ENCODE measurements at regions not wholly inside any gene's neighbourhood (a gene's known extent, or its start where the extent isn't known, plus 50 kb on each side); places are given as distances from the start of the nearest gene placed in this dataset.
"Not testable (repeated sequence)": the region's sequence is repeated elsewhere in the genome, so short reads cannot be mapped to it uniquely, and the experiment has no call there.

- DNase-seq: no peak
These were observed 100.8 kb upstream of the XYLT1 start for GRCh38 chr16:17571499-17572093.

GRCh38 chr16:17568239-17568638, 97.5 kb upstream of the XYLT1 start:
- no peak for DNase-seq

- DNase-seq: no peak
These were observed 96.7 kb upstream of the XYLT1 start for GRCh38 chr16:17567455-17567854.

GRCh38 chr16:17566656-17567450, 96.1 kb upstream of the XYLT1 start:
- DNase-seq: no peak

GRCh38 chr16:17566075-17566474, 95.3 kb upstream of the XYLT1 start:
- DNase-seq: no peak

GRCh38 chr16:17565605-17566004, 94.8 kb upstream of the XYLT1 start:
- DNase-seq: no peak

GRCh38 chr16:17564856-17565255, 94.1 kb upstream of the XYLT1 start:
- no peak for DNase-seq

GRCh38 chr16:17563323-17564091, 92.7 kb upstream of the XYLT1 start:
- no peak for DNase-seq

- no peak for DNase-seq
These were observed 90.3 kb upstream of the XYLT1 start for GRCh38 chr16:17561056-17561455.

GRCh38 chr16:17560548-17560947, 89.8 kb upstream of the XYLT1 start:
- DNase-seq: no peak

GRCh38 chr16:17559394-17559793, 88.6 kb upstream of the XYLT1 start:
- DNase-seq: no peak

- DNase-seq: no peak
These were observed 87.2 kb upstream of the XYLT1 start for GRCh38 chr16:17557949-17558348.

GRCh38 chr16:17557480-17557879, 86.7 kb upstream of the XYLT1 start:
- DNase-seq: no peak

GRCh38 chr16:17556276-17557052, 85.7 kb upstream of the XYLT1 start:
- DNase-seq: peak; percentile 5

GRCh38 chr16:17555176-17555575, 84.4 kb upstream of the XYLT1 start:
- no peak for DNase-seq

- no peak for DNase-seq
These were observed 81.6 kb upstream of the XYLT1 start for GRCh38 chr16:17552351-17552750.

- not testable (repeated sequence) for DNase-seq
These were observed 80.9 kb upstream of the XYLT1 start for GRCh38 chr16:17551682-17552081.

GRCh38 chr16:17548825-17549224, 78.1 kb upstream of the XYLT1 start:
- DNase-seq: no peak

- peak; percentile 44 for DNase-seq
These were observed 74.0 kb upstream of the XYLT1 start for GRCh38 chr16:17544785-17545184.

GRCh38 chr16:17544304-17544703, 73.5 kb upstream of the XYLT1 start:
- DNase-seq: no peak

GRCh38 chr16:17543073-17543472, 72.3 kb upstream of the XYLT1 start:
- DNase-seq: no peak

GRCh38 chr16:17541324-17541723, 70.6 kb upstream of the XYLT1 start:
- DNase-seq: no peak

- no peak for DNase-seq
These were observed 68.2 kb upstream of the XYLT1 start for GRCh38 chr16:17538927-17539326.

All from stimulated activated CD4-positive, alpha-beta T cell treated with anti-CD3 and anti-CD28 coated beads, Interleukin-15, amount 100 ng/mL, for 24 hours (primary cell).